Nephron progenitor cell (in vitro differentiated cells): ENCODE measurements at regions not wholly inside any gene's neighbourhood (a gene's known extent, or its start where the extent isn't known, plus 50 kb on each side); places are given as distances from the start of the nearest gene placed in this dataset.

Experiments used
- DNase-seq: peaks from one replicate; pipeline ENCODE4 v3.0.0; 2021
- H3K27ac Mint-ChIP-seq: 2 replicates; pipeline ENCODE4 v1.8.0; 2021; ENCODE audit warnings: mild to moderate bottlenecking, moderate library complexity, mixed read lengths
- H3K27me3 Mint-ChIP-seq: 2 replicates; pipeline ENCODE4 v1.8.0; 2021; ENCODE audit warnings: mild to moderate bottlenecking, low read depth, mixed read lengths; ENCODE audit not compliant: poor library complexity
- H3K36me3 Mint-ChIP-seq: 2 replicates; pipeline ENCODE4 v1.8.0; 2021; ENCODE audit warnings: low read depth, mixed read lengths
- H3K4me1 Mint-ChIP-seq: 2 replicates; pipeline ENCODE4 v1.8.0; 2021; ENCODE audit warnings: mixed read lengths
- H3K4me3 Mint-ChIP-seq: 2 replicates; pipeline ENCODE4 v1.8.0; 2021; ENCODE audit warnings: mild to moderate bottlenecking, moderate library complexity, mixed read lengths
- H3K9me3 Mint-ChIP-seq: 2 replicates; pipeline ENCODE4 v1.8.0; 2021; ENCODE audit warnings: mild to moderate bottlenecking, moderate library complexity, mixed read lengths
- TF ChIP-seq, protein P1 (sequence below): fragments of 200-600 bp; sonication (generic); IDR thresholded peaks from 2 replicates; pipeline ENCODE4 v1.5.0; 2021; ENCODE audit warnings: antibody characterized with exemption

DNA sequence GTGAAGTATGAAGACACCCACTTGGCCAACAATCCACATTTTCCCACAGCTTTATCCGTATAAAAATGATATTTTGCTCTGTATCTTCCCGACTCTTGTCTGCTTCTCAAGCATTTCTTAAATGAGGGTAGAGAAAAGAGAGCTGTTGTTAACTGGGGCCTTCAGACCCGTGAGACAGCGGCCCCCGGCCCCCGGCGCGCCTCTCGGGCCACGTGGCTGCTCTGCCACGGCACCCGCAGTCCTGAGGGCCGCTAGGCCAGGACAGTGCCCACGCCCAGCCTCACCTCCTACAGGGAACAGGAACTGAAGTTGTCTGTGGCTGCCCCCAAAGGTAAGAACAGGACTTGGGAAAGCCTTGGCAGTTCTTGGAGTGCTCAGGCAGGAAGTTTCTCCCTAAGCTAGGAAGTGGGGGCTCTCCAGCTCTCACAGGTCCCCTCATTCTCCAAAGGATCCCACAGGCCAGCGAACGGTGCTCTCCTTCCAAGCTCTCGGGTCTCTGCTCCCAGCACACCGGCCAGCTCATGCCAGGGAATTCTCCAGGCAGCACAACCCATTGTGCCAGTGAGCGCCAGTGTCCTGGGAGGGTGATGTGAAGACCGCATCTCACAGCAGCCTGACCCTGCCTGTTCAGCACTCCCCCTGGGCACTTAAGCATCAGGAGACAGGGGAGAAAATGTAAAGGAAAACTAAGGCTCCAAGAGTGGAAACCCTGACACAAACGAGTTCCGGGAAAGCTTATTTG is 230.3 kb upstream of the PFKP start:
- H3K27me3 Mint-ChIP-seq: peaks cover 27% of the 10 kb centered on the region
- TF ChIP-seq, protein P1, sequence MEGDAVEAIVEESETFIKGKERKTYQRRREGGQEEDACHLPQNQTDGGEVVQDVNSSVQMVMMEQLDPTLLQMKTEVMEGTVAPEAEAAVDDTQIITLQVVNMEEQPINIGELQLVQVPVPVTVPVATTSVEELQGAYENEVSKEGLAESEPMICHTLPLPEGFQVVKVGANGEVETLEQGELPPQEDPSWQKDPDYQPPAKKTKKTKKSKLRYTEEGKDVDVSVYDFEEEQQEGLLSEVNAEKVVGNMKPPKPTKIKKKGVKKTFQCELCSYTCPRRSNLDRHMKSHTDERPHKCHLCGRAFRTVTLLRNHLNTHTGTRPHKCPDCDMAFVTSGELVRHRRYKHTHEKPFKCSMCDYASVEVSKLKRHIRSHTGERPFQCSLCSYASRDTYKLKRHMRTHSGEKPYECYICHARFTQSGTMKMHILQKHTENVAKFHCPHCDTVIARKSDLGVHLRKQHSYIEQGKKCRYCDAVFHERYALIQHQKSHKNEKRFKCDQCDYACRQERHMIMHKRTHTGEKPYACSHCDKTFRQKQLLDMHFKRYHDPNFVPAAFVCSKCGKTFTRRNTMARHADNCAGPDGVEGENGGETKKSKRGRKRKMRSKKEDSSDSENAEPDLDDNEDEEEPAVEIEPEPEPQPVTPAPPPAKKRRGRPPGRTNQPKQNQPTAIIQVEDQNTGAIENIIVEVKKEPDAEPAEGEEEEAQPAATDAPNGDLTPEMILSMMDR: no peak
- H3K4me3 Mint-ChIP-seq: no peak overlapping the region
- H3K27ac Mint-ChIP-seq: no peak overlapping the region
- H3K9me3 Mint-ChIP-seq: no peaks in the 10 kb centered on the region
- no peak for DNase-seq
- H3K4me1 Mint-ChIP-seq: peaks cover 10% of the 10 kb centered on the region
- H3K36me3 Mint-ChIP-seq: no peaks in the 10 kb centered on the region

DNA sequence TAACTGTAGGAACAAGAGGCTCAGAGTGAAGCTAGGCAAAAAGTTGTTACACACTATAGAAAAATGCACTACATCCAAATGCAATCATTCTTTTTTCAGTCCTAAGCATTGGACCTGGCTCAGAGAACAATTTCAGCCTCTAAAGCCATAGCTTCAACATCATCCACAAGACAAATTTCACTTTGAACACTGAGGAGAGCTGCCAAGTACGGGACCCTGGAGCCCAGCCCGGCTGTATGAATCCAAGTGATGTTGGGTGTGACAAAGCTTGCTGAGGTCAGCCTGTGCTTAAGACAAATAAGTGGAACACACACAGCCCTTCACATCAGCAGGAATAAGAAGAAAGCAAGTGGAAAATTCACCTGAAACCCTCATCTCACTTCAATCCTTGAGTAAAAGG is 233.1 kb upstream of the PFKP start:
- Mint-ChIP-seq H3K4me3 (no peak overlapping the region), H3K9me3 (no peaks in the 10 kb centered on the region), H3K4me1 (peaks cover 10% of the 10 kb centered on the region), H3K27ac (no peak overlapping the region), H3K27me3 (peaks cover 17% of the 10 kb centered on the region), H3K36me3 (no peaks in the 10 kb centered on the region)
- TF ChIP-seq, protein P1: no peak
- no peak for DNase-seq

DNA sequence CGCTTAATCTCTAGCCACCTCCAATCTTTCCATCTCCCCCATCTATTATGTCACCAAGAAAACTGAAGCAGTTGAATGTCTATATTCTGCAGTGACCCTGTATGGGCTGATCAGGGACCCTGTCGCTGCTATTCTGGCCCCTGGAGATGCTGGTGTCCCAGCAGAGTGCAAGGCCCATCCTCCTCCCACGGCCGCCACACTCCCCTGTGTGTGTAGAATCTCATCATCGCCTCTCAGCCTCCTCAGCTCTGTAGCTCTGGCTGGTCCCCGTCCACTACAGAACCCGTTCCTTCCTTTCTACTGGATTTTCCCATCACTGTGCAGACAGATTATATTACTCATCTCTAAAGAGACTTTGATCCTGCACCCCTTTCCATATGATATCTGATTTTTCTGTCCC is 235.8 kb upstream of the PFKP start:
- no peaks in the 10 kb centered on the region for H3K36me3 Mint-ChIP-seq
- DNase-seq: no peak
- peaks cover 10% of the 10 kb centered on the region for H3K4me1 Mint-ChIP-seq
- no peak overlapping the region for H3K27ac Mint-ChIP-seq
- no peaks in the 10 kb centered on the region for H3K9me3 Mint-ChIP-seq
- TF ChIP-seq, protein P1: no peak
- H3K4me3 Mint-ChIP-seq: no peak overlapping the region
- H3K27me3 Mint-ChIP-seq: peaks cover 9% of the 10 kb centered on the region

DNA sequence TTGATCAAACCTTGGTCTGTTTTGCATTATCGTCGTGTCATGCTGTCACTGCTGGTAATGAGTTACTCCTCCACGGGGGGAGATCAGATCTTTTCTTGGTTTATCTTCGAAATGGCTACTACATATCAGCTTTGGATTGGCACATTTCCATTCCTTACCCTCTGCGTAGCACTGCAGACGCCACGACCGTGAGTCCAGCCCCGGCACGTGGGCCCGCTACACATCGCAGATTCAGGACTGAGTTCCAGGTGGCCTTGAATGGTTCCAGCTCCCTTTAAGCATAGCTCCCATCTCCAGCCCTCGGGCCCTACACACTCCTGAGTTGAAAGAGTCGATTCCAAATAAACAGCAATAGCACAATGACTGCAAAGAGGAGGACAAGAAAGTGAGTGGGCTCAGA is 238.6 kb upstream of the PFKP start:
- no peak for DNase-seq
- TF ChIP-seq, protein P1: no peak
- Mint-ChIP-seq H3K27ac (no peak overlapping the region), H3K36me3 (no peaks in the 10 kb centered on the region), H3K27me3 (peaks cover 4% of the 10 kb centered on the region), H3K9me3 (no peaks in the 10 kb centered on the region), H3K4me1 (no peaks in the 10 kb centered on the region), H3K4me3 (no peak overlapping the region)

DNA sequence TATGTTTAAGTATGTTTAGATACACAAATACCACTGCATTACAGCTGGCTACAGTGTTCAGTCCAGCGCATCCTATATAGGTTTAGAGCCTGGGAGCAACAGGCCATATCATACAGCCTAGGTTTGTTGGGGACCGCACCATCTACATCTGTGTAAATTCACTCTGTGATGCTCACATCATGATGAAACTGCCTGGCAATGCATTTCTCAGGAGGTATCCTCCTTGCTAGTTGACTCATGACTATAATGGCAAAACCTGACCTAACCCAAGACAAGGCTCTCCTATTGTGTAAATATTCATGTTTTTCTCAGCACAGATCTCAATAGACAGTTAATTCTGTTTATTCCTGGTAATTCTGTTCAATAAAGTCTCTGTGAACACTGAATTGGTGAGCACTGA is 240.7 kb upstream of the PFKP start:
- H3K27ac Mint-ChIP-seq: no peak overlapping the region
- H3K36me3 Mint-ChIP-seq: no peaks in the 10 kb centered on the region
- peaks cover 9% of the 10 kb centered on the region for H3K27me3 Mint-ChIP-seq
- no peaks in the 10 kb centered on the region for H3K4me1 Mint-ChIP-seq
- TF ChIP-seq, protein P1: no peak
- H3K9me3 Mint-ChIP-seq: no peaks in the 10 kb centered on the region
- no peak for DNase-seq
- no peak overlapping the region for H3K4me3 Mint-ChIP-seq

DNA sequence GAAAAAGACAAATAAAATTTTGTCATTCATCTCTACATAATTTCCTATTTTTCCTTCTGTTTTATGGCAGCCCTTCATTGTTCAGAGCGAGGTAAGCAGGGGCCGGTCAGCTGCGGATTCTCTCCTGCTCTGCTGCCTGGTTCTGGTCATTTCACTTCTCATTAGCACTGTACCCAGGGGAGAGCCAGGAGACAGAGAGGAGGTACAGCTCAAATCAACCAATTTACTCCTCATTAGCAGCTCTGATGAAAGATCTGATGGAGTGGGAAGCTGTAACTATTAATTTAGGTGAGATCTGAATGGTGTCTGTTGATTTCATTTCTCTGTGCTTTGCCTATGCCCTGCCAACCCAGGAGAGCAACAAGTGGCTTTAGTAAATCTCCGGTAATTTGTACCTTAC is 241.5 kb upstream of the PFKP start:
- no peak overlapping the region for H3K4me3 Mint-ChIP-seq
- H3K27ac Mint-ChIP-seq: no peak overlapping the region
- H3K9me3 Mint-ChIP-seq: no peaks in the 10 kb centered on the region
- TF ChIP-seq, protein P1: no peak
- H3K27me3 Mint-ChIP-seq: peaks cover 5% of the 10 kb centered on the region
- no peak for DNase-seq
- H3K36me3 Mint-ChIP-seq: no peaks in the 10 kb centered on the region
- no peaks in the 10 kb centered on the region for H3K4me1 Mint-ChIP-seq
